Hindlimb muscle (tissue), 1 donor: ENCODE measurements at regions not wholly inside any gene's neighbourhood (a gene's known extent, or its start where the extent isn't known, plus 50 kb on each side); places are given as distances from the start of the nearest gene placed in this dataset.

ENCODE experiments used
- DNase-seq: peaks from one replicate; pipeline ENCODE4 v3.0.0-alpha.2; 2013

GRCh38 chrX:68919707-68920106 is 90.9 kb downstream of the EFNB1 start:
- no peak for DNase-seq

GRCh38 chrX:68918202-68918601 is 89.4 kb downstream of the EFNB1 start:
- no peak for DNase-seq

DNA sequence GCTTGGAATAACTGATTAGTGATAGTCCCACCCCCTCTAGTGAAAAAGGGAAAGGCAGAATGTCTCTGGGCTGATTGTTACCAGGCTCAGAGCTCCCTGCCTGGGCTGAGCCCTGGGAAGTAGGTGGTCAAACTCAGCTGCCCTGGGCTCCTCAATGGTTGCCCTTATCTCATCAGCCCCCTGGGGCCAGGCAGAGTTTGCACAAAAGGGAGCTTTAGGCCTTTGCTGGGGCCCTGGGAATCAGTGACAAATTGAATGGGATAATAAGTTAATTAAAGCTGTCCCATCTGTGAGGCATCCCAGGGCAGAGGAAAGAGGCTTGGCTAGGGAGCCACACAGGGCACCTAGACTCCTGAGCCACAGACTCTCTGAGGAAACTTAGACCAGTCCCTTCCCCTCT is 89.0 kb downstream of the EFNB1 start:
- no peak for DNase-seq

DNA sequence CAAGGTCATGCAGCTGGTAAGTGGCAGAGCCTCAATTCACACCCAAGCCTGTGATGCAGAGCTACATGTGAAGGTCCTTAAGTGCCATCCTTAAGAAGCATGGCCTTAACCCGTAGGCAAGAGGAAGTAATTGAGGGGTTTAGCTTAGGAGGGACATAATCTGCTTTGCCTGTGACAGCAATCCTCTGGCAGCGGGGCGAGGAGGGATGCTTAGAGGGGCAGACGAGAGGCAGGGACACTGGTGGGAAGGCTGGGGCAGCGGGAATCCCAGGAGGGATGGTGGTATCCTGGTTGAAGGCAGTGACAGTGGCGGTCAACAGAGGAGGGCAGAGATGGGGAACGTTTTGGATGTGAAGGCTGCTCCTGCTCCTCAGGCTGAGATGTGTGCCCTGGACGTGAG is 88.1 kb downstream of the EFNB1 start:
- no peak for DNase-seq

DNA sequence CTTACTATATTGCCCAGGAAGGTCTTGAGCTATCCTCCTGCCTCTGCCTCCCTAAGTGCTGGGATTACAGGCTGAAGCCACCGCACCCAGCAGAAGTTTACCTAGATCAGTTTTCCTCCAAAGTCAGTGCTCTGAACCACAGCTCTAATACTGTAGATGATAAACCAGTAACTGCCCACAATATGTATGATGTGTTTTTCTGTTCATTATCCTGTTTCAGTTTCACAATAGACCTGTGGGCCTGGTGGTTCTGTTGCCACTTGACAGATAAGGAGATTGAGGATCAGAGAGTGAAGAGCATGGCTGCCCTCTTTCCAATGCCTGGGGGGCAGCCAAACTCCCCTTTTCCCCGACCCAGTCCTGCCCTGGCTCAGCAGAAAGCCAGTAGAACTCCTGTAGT is 87.0 kb downstream of the EFNB1 start:
- DNase-seq, result no peak

DNA sequence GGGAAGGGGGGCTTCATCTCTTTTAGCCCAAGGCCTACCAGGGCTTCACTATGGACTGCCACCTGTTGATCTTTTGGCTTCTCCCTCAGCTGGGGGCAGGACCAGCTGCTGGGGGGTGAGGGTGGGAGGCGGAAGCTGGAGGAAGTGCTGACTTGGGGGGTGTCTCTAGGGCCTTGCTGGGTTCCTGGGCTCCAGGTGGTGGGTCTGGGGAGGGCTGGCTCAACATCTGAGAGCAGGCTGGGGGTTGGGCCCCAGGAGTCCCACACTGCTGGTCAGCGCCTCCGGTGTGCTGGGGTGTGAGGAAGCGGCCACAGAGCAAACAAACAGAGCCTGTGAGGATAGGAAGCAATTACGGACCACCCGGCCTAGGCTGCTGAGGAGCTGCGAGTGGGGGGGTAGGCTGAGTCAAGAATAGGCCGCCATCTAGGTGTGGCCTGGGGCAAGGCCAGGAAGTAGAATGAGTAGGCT is 85.7 kb downstream of the EFNB1 start:
- no peak for DNase-seq

DNA sequence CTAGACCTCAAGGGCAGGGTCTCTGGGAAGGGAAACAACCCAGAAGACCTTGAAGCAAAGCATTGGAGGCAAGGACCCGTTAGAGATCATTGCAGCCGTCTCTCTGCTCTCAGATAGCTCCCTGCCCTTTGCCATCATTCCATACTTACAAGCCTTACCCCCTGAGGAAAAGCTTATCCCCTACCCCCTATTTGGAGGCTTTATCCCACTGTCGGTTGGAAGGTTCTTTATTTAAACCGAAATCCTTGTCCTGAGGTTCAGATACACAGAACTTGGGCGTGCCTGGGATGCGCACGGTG is 84.4 kb downstream of the EFNB1 start:
- no peak for DNase-seq

GRCh38 chrX:68912113-68912512 is 83.3 kb downstream of the EFNB1 start:
- DNase-seq, result no peak

- DNase-seq, result no peak
These were observed 82.1 kb downstream of the EFNB1 start for GRCh38 chrX:68910731-68911428.

DNA sequence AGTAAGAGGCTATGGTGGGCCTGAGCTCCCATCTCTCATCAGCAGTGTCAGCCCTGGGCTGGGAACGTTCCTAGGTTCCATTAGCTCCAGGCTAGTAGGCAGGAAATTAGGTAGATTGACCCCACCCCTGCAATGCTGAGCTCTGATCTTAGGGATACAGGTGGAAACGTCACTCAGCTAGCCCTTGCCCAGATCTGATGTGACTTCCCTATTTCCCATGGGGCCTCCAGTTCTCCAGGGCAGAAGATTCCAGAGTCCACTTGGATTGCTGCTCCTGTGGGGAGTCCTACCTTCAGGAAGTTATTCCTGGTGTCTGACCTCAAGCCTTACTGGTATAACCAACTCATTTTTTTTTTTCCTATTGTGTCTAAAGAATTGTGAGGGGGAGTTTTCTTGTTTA is 81.1 kb downstream of the EFNB1 start:
- no peak for DNase-seq

- no peak for DNase-seq
These were observed 79.2 kb downstream of the EFNB1 start for GRCh38 chrX:68908071-68908470.

GRCh38 chrX:68902706-68903504 is 74.1 kb downstream of the EFNB1 start:
- DNase-seq, result no peak

GRCh38 chrX:68901519-68901918 is 72.7 kb downstream of the EFNB1 start:
- no peak for DNase-seq

GRCh38 chrX:68898598-68898997 is 69.8 kb downstream of the EFNB1 start:
- DNase-seq, result no peak

DNA sequence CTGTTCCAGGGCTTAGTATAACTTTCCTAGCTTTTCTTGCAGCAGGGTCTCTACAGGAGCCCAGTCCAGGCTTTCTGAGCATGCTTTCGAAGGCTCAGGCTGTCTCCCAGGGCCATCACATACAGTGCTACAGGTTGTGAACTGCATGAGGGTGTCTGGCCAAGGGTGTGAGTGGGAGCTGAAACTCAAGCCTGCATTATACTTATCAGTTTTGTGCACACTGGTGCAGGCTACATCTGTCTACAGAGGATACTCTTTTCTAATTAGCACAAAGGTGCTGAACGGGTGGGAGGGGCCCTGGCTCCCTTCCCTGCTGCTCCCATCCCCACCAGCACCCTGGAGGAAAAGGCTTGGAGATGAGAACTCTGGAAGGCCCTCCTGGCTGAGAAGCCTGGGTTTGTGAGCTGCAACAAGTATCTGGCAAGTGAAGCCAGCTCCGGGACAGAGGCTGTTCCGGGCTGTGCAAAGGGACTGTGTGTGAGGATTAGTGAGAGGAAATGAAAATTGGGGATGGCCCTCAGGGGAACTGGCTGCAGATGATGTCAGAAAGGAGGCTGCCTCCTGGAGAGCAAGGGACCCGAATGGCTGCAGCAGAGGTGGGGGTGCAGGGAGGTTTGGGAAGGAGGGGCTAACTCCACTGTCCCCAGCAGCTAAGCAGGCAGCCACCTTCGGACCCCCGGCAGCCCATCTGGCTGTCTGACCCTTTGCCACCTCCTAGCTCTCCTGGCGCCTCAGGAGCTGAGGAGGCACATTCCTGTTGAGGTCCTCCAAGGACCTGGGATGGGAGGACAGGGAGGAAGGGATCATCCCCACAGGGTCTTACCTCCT is 68.5 kb downstream of the EFNB1 start:
- no peak for DNase-seq

DNA sequence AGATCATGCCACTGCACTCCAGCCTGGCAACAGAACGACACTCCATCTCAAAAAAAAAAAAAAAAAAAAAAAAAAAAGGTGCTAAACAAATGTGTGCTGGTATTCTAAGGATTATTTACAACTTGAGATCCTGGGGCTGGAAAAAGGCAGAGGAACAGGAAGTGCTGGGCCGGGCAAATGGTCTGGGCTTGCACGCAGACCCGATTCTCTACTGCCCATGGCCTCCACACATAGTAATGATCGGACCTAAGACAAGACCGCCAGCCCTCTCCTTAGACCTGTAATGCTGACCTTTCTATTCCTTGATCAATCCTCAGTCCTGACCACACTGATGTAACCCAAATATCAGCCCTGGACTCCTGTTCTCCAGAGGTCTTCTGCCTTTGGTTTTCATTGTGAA is 67.8 kb downstream of the EFNB1 start:
- DNase-seq, result no peak

DNA sequence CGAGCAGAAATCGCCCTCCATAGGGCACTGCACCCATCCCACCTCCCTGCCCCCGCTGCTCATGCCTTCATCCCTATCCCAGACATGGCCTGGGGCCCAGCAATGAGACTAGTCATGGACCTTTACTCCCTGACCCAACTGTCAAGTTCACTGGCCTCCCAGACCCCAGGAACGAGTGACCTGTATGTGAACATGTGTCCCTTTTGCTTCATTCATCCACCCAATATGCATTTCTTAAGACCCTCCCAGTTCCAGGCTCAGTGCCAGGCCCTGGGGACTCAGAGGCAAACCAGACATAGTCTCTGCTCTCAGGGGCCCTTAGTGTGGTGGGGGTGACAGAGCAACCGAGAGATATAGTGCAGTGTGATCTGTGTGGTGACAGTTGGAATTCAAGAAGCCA is 67.0 kb downstream of the EFNB1 start:
- no peak for DNase-seq

GRCh38 chrX:68895341-68895755 is 66.5 kb downstream of the EFNB1 start:
- no peak for DNase-seq

GRCh38 chrX:68894513-68895340 is 65.9 kb downstream of the EFNB1 start:
- DNase-seq, result peak; percentile 59

- DNase-seq, result no peak
These were observed 65.3 kb downstream of the EFNB1 start for GRCh38 chrX:68894142-68894512.

- DNase-seq, result no peak
These were observed 63.8 kb downstream of the EFNB1 start for GRCh38 chrX:68892651-68893050.

DNA sequence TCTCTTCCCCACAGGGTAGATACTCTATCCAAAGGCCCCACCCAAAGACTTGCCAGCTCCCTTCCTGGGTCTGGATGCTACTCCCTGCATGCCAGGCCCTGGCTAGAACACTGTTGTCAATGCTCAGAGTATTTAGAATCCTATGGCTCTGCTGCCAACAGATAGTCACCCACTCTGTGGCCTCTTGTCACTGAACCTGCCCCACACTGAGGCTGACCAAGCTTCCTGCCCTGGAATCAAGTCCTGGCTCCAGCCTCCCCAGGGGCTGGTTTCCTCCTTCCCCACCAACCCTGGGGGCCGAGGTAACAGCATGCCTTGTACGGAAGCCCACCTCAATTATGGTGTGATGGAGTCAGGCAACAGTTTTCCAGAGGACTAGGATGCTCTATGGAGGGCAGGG is 63.3 kb downstream of the EFNB1 start:
- no peak for DNase-seq
